Fibroblast of lung (primary cell): ENCODE measurements at regions not wholly inside any gene's neighbourhood (a gene's known extent, or its start where the extent isn't known, plus 50 kb on each side); places are given as distances from the start of the nearest gene placed in this dataset.

Experiments used
- EZH2 ChIP-seq: IDR thresholded peaks from 2 replicates; pipeline ENCODE4 v1.5.1; 2012; ENCODE audit warnings: low read length, control low read depth, mild to moderate bottlenecking; ENCODE audit errors: missing control alignments
- TF ChIP-seq, protein P1 (sequence below), 2 donors: IDR thresholded peaks in 1 of 2; conservative IDR thresholded peaks in 1 of 2; 1 replicate in 1 of 2; 2 replicates in 1 of 2; pipeline ENCODE4 v1.5.1; 2011 to 2012; ENCODE audit warnings: low read length in 2 of 2, control low read depth in 1 of 2, inconsistent platforms in 1 of 2, low read depth in 1 of 2, mild to moderate bottlenecking in 1 of 2

DNA sequence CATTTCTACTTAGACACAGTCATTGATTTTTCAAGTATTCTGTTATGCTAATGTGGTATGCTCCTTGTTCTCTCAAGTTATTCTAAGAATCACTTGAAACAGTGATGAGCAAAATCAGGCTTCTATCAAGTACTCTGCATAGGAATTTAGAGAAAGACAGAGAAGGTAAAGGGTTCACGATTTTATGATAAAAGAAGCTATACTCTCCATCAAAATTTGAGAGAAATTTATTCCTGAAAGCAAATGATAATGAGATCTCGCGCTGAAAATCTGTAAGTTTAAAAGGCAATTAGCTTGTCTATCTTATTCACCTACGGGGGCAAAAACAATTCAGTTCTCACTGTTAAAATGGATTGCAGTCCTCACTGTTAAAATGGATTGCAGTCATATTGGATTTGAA lies 1404.3 kb upstream of the FLRT2 start:
- TF ChIP-seq, protein P1, sequence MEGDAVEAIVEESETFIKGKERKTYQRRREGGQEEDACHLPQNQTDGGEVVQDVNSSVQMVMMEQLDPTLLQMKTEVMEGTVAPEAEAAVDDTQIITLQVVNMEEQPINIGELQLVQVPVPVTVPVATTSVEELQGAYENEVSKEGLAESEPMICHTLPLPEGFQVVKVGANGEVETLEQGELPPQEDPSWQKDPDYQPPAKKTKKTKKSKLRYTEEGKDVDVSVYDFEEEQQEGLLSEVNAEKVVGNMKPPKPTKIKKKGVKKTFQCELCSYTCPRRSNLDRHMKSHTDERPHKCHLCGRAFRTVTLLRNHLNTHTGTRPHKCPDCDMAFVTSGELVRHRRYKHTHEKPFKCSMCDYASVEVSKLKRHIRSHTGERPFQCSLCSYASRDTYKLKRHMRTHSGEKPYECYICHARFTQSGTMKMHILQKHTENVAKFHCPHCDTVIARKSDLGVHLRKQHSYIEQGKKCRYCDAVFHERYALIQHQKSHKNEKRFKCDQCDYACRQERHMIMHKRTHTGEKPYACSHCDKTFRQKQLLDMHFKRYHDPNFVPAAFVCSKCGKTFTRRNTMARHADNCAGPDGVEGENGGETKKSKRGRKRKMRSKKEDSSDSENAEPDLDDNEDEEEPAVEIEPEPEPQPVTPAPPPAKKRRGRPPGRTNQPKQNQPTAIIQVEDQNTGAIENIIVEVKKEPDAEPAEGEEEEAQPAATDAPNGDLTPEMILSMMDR (conservative IDR thresholded peaks at IDR 0.05 in 1 of 2, IDR thresholded peaks at IDR 0.05 in 1 of 2; ENCODE audit: low read depth in 1 of 2, low read length in 2 of 2), result no peak
- no peak for TF ChIP-seq EZH2
